HG02588 (cell line): ENCODE measurements at regions not wholly inside any gene's neighbourhood (a gene's known extent, or its start where the extent isn't known, plus 50 kb on each side); places are given as distances from the start of the nearest gene placed in this dataset.
"Not testable (repeated sequence)": the region's sequence is repeated elsewhere in the genome, so short reads cannot be mapped to it uniquely, and the experiment has no call there.

Experiments
- ATAC-seq: cut with Tn5 transposase; IDR thresholded peaks from one replicate; pipeline ENCODE4 v1.9.1; 2021; ENCODE audit warnings: mild to moderate bottlenecking, moderate library complexity; ENCODE audit not compliant: unreplicated experiment

GRCh38 chr16:65621640-65622039 is 499.8 kb upstream of the CDH11 start:
- no peak for ATAC-seq

GRCh38 chr16:65619606-65620005 is 497.7 kb upstream of the CDH11 start:
- no peak for ATAC-seq

GRCh38 chr16:65618931-65619330 is 497.1 kb upstream of the CDH11 start:
- no peak for ATAC-seq

- ATAC-seq = no peak
Measured at GRCh38 chr16:65618333-65618732, 496.5 kb upstream of the CDH11 start.

GRCh38 chr16:65617421-65617820 is 495.6 kb upstream of the CDH11 start:
- ATAC-seq = no peak

- no peak for ATAC-seq
Measured at GRCh38 chr16:65608455-65608854, 486.6 kb upstream of the CDH11 start.

GRCh38 chr16:65604771-65605170 is 482.9 kb upstream of the CDH11 start:
- no peak for ATAC-seq

DNA sequence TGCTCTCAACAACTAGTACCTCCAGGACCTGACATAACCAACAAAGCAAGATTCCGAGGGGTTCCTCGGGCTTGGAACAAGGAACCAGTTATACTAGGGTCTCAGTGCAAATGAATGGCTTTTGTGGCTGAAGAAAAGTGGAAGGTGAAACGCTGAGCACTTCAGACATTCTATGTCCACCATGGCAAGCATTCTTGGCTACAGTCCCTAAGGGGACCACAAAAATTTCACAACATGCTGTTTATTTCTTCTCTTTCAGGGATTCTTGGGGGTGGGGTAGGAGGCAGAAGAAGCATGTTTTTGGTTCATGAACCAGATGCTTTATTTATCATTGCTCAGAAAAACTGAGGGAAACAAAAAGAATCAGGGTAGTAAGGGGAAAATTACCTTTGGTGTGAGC is 479.9 kb upstream of the CDH11 start:
- no peak for ATAC-seq

DNA sequence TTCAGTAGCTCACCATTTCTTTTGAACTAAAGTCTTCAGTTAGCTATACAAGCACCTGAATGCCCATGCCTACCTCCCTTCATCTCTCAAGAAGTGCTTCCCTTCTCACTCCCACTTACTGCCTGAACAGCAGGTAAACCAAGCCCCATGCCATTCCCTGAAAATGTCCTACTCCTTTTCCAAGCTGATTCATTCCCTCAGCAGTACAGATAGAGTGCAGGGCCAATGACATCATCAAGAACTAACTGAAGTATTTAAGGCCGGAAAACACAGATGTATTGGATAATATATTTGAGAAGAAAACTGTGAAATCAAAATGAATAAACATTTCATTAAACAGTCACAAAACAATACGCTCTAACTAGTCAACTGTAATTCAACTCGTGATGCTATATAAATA is 478.8 kb upstream of the CDH11 start:
- ATAC-seq = no peak

GRCh38 chr16:65600046-65600445 is 478.2 kb upstream of the CDH11 start:
- no peak for ATAC-seq

DNA sequence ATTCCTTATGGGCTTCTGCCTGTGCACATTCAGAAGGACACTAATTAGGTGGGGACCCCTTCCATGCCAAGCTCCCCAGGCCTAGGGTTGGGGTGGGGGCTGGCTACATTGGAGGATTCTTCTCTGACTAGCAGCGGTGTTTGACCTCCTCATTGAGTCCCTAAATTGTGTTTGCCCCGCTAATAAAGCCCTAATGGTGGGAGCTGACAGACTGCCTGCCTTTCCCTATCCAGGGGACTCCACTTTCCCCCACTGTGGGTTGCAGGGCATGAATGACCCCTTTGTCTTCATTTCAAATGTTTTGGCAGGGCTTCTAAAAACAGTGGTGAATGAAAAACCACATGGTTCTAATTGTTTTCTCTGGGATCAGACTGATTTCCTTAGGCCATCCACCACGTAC is 476.8 kb upstream of the CDH11 start:
- ATAC-seq = no peak

DNA sequence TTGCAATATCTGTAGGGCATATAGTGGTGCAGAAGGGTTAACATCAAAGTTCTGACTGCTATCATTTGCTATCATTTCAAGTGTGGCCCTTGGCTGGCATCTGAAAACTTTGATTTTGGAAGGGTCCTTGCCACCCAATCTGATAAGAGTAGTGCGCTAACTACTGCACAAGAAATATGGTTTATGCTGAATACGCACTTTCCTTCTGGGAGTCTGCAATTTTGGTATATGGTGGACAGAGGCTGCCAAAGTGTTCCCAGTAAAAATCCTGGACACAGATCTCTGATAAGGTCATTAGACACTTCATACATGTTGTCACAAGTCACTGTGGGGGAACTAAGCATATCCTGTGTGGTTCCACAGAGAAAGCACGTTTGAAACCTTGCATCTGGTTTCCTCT is 461.6 kb upstream of the CDH11 start:
- no peak for ATAC-seq

GRCh38 chr16:65579050-65579449 is 457.2 kb upstream of the CDH11 start:
- no peak for ATAC-seq

DNA sequence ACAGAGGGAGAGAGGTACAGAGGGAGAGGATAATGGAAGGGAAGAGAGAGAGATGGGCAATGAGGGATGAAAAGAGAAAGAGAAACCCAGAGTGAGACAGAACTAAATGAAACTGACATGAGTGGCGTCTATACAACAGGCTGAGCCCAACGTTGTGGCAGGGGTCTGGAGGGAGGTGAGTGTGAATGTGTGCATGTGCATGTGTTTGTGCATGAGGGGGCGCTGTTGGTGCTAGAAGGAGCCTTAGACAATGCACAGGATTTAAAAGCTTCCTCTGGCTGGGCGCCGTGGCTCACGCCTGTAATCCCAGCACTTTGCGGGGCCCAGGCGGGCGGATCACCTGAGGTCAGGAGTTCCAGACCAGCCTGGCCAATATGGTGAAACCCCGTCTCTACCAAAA is 454.8 kb upstream of the CDH11 start:
- ATAC-seq = no peak

DNA sequence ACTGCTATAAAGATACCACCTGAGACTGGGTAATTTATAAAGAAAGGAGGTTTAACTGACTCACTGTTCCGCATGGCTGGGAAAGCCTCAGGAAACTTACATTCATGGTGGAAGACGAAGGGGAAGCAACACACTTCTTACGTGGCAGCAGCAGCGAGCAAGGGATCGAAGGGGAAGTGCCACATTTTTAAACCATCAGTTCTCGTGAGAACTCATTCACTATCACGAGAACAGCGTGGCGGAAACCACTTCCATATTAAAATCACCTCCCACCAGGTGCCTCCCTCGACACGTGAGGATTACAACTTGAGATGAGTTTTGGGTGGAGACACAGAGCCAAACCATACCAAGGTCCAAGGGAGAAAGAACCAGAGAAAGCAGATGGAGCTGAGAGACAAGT is 454.3 kb upstream of the CDH11 start:
- ATAC-seq = no peak

- no peak for ATAC-seq
Measured at GRCh38 chr16:65574326-65574966, 452.6 kb upstream of the CDH11 start.

DNA sequence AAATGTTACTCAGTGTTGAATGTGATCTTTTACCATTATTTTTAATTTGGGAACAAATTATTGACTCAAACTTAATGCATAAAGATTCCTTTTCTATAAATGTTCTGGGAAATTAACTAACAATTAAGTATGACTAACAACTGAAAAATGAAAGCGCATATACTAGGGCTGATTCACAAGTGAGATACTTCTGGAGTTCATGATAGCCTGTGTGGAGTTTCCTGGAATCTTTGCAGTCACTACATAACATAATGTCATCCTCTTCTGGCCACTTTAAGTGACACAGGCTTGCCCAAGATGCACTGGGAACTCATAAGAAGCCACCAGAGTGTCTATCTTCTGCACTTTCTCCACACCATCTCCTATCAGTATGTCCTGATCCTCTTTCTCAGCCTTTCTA is 450.3 kb upstream of the CDH11 start:
- ATAC-seq = no peak

DNA sequence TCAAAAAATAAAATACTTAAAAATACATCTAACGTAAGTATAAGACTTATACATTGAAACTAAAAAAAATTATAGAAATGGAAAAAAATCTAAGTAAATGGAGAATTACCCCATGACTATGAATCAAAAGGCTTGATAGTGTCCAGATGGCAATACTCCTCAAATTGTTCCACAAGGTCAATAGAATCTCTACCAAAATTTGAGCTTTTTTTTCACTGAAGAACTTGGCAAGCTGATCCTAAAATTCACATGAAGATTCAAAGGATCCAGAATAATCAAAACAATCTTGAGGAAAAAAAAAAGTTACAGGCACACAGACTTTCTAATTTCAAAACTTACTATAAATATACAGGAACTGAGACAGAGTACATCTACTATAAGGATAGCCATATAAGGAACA is 448.4 kb upstream of the CDH11 start:
- no peak for ATAC-seq

- ATAC-seq = no peak
Measured at GRCh38 chr16:65559846-65560245, 438.0 kb upstream of the CDH11 start.

GRCh38 chr16:65549689-65550088 is 427.8 kb upstream of the CDH11 start:
- not testable (repeated sequence) for ATAC-seq

GRCh38 chr16:65548470-65548869 is 426.6 kb upstream of the CDH11 start:
- ATAC-seq = no peak

DNA sequence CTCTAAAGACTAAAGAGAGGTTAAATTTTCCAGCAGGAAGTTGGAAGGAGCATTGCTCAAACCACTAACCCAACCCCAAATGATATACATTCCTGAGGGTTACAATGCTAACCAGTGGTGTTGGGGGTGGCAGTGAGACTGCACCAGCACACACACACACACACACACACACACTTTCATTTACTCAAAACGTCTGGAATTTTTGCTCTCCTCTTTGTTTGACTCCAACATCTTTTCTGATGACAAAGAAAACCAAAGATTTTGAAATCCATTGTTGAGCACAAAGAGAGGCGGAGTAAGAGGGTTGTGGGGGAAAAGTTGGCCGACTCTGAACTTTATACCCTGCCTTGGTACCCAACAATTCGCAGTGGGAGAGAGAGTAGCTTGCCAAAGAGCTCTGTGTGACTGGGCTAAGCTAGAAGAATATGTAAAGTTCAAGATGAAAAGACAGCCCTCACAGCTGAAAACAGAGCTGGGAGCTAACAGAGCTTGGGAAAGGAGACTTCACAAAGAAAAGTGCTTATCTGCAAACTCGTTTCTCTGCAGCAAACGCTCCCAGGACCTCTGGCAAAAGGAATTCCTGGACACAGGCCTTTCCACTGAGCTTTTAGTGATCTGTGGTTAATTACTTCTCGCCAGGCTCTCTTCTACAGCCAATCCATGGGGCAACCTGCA is 426.0 kb upstream of the CDH11 start:
- ATAC-seq = no peak

- no peak for ATAC-seq
Measured at GRCh38 chr16:65546353-65546791, 424.5 kb upstream of the CDH11 start.
